Peyer's patch (tissue), 4 donors: ENCODE measurements at regions not wholly inside any gene's neighbourhood (a gene's known extent, or its start where the extent isn't known, plus 50 kb on each side); places are given as distances from the start of the nearest gene placed in this dataset.

Experiments used
- DNase-seq, 3 donors: peaks; one replicate each; pipeline ENCODE4 v3.0.0-alpha.2; 2017 to 2019
- H3K27ac ChIP-seq, 4 donors: fragments of 200-600 bp; sonication (generic); one replicate each; pipeline ENCODE4 v1.5.1; 2016 to 2019
- H3K27me3 ChIP-seq, 2 donors: fragments of 200-600 bp; sonication (generic); one replicate each; pipeline ENCODE4 v1.5.1; 2019
- H3K36me3 ChIP-seq, 3 donors: fragments of 200-600 bp; sonication (generic); one replicate each; pipeline ENCODE4 v1.5.1; 2016 to 2019
- H3K4me1 ChIP-seq, 4 donors: fragments of 200-600 bp; sonication (generic); one replicate each; pipeline ENCODE4 v1.5.1; 2016 to 2019
- H3K4me3 ChIP-seq, 4 donors: fragments of 200-600 bp; sonication (generic); 1 replicate in 3 of 4; 2 replicates in 1 of 4; pipeline ENCODE4 v1.5.1; 2016 to 2019; ENCODE audit warnings: mild to moderate bottlenecking in 1 of 4
- H3K9me3 ChIP-seq, 4 donors: fragments of 200-600 bp; sonication (generic); one replicate each; pipeline ENCODE4 v1.5.1; 2016 to 2019; ENCODE audit warnings: mild to moderate bottlenecking in 1 of 4
- CTCF ChIP-seq, 6 experiments: fragments of 450-650 bp in 4 of 6; fragments of 200-600 bp in 2 of 6; sonication (generic) in 1 of 6; IDR thresholded peaks; one replicate each; pipeline ENCODE4 v1.5.1; 2017 to 2019; ENCODE audit warnings: antibody characterized with exemption in 6 of 6, mild to moderate bottlenecking in 3 of 6, moderate library complexity in 1 of 6
- POLR2A ChIP-seq, 2 donors: fragments of 450-650 bp; IDR thresholded peaks; one replicate each; pipeline ENCODE4 v1.5.1; 2017; ENCODE audit warnings: antibody characterized with exemption in 2 of 2, mild to moderate bottlenecking in 2 of 2, moderate library complexity in 2 of 2

- Histone ChIP-seq H3K4me1 (peaks cover 0 to 13% (median 0%) of the 10 kb centered on the region in 4 donors), H3K27me3 (no peaks in the 10 kb centered on the region), H3K9me3 (no peaks in the 10 kb centered on the region), H3K36me3 (no peaks in the 10 kb centered on the region), H3K4me3 (no peak overlapping the region), H3K27ac (peak overlapping the region in 1 of 4 donors; percentile 48)
- TF ChIP-seq POLR2A (IDR thresholded peaks at IDR 0.05): no peak
- TF ChIP-seq CTCF (IDR thresholded peaks at IDR 0.05): no peak
- DNase-seq: no peak
These were observed 381.1 kb upstream of the CNTN4 start for GRCh38 chr3:1717524-1717923.

DNA sequence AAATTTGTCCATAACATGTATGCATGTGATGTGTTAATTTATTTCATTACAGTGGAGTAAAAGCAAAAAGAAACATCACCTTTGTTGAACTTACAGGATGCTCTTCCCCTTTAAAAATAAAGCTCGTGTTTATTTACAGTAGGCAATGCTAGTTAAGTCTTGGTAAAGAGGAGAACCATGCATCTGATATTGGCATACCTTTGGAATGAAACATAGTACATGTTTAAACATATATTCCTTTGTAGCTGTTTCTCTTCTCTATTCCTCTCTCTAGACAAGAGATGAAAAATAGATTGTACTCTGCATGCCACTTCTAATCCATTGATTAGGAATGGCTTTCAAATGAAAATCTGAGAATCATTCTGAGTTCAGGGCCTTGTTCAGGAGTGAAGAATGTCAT is 374.9 kb upstream of the CNTN4 start:
- no peak for DNase-seq
- Histone ChIP-seq H3K4me3 (no peak overlapping the region), H3K27me3 (no peaks in the 10 kb centered on the region), H3K9me3 (no peaks in the 10 kb centered on the region), H3K27ac (no peak overlapping the region), H3K4me1 (no peaks in the 10 kb centered on the region), H3K36me3 (no peaks in the 10 kb centered on the region)
- no peak for TF ChIP-seq CTCF (IDR thresholded peaks at IDR 0.05)
- no peak for TF ChIP-seq POLR2A (IDR thresholded peaks at IDR 0.05)

GRCh38 chr3:1726741-1727140 is 371.9 kb upstream of the CNTN4 start:
- no peaks in the 10 kb centered on the region for H3K4me1 ChIP-seq
- no peak for DNase-seq

GRCh38 chr3:1727242-1727641 is 371.4 kb upstream of the CNTN4 start:
- TF ChIP-seq POLR2A (IDR thresholded peaks at IDR 0.05) (no peak), CTCF (IDR thresholded peaks at IDR 0.05) (no peak)
- H3K27ac ChIP-seq: no peak overlapping the region
- H3K36me3 ChIP-seq: no peaks in the 10 kb centered on the region
- DNase-seq: no peak
- H3K4me3 ChIP-seq: no peak overlapping the region
- no peaks in the 10 kb centered on the region for H3K9me3 ChIP-seq
- no peaks in the 10 kb centered on the region for H3K27me3 ChIP-seq
- H3K4me1 ChIP-seq: no peaks in the 10 kb centered on the region

More at GRCh38 chr3:1726741-1727140, 371.9 kb upstream of the CNTN4 start:
- TF ChIP-seq POLR2A (IDR thresholded peaks at IDR 0.05): no peak
- TF ChIP-seq CTCF (IDR thresholded peaks at IDR 0.05): no peak
- no peak overlapping the region for H3K4me3 ChIP-seq
- no peaks in the 10 kb centered on the region for H3K27me3 ChIP-seq
- no peaks in the 10 kb centered on the region for H3K36me3 ChIP-seq
- no peaks in the 10 kb centered on the region for H3K9me3 ChIP-seq
- H3K27ac ChIP-seq: no peak overlapping the region

DNA sequence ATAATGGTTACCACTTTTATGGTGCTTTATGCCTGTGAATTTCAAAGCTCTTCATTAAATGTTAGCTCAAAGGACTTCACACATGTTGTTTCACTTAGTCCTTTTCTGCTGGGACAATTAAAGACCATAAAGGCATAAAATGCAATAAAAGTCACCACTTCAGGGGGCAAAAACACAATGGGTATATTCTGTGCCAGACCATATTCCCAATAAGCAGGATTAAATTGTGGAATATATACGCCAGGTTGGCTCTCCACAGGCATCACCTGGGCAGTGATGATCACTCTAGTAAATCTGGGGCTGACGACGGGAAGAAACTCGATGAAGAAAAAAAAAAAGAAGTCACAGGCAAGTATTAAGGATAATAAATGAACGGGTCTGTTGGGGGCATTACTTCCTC is 370.2 kb upstream of the CNTN4 start:
- Histone ChIP-seq H3K27ac (no peak overlapping the region), H3K4me3 (no peak overlapping the region), H3K36me3 (no peaks in the 10 kb centered on the region), H3K4me1 (no peaks in the 10 kb centered on the region), H3K27me3 (no peaks in the 10 kb centered on the region), H3K9me3 (no peaks in the 10 kb centered on the region)
- DNase-seq: no peak
- no peak for TF ChIP-seq CTCF (IDR thresholded peaks at IDR 0.05)
- no peak for TF ChIP-seq POLR2A (IDR thresholded peaks at IDR 0.05)

DNA sequence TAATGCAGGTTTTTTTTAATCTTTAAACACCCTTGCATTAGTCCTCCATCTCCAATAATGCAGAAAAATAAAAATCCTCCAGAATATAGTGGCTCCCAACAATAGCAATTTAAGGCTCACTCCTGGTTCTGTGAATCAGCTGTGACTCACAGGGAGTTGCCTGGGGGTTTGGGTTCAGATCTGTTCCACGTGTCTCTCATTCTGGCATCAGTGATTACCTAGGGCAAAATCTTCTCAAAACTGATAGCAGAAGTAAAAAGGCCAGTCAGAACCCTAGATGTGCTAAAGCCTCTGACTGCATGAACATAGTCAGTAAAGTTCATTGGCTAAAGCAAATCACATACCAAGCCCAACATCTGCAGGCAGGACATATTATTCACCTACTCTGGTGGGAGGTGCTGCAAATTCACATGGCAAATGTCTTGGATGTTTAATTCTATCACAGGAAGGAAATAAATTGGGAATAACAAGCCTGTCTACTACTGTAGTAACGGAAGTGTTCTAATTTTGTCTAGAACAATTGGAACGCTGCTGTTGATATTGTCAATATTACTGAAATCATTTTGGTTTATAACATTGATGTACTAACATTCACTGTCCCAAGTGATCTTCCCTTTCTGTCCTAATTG is 364.1 kb upstream of the CNTN4 start:
- H3K4me3 ChIP-seq: no peak overlapping the region
- no peaks in the 10 kb centered on the region for H3K27me3 ChIP-seq
- TF ChIP-seq CTCF (IDR thresholded peaks at IDR 0.05) (no peak), POLR2A (IDR thresholded peaks at IDR 0.05) (no peak)
- no peaks in the 10 kb centered on the region for H3K36me3 ChIP-seq
- no peak overlapping the region for H3K27ac ChIP-seq
- DNase-seq: no peak
- no peaks in the 10 kb centered on the region for H3K4me1 ChIP-seq
- no peaks in the 10 kb centered on the region for H3K9me3 ChIP-seq
